K562 (cell line): ENCODE measurements at regions not wholly inside any gene's neighbourhood (a gene's known extent, or its start where the extent isn't known, plus 50 kb on each side); places are given as distances from the start of the nearest gene placed in this dataset.

Experiments
- ATF2 ChIP-seq: sonication (generic); formaldehyde crosslinking; IDR thresholded peaks from 2 replicates; pipeline ENCODE4 v1.8.1; 2022; ENCODE audit warnings: missing genetic modification reagents
- CEBPB ChIP-seq: fragments of 450-650 bp; IDR thresholded peaks from 2 replicates; pipeline ENCODE4 v1.6.1; 2016; ENCODE audit warnings: missing genetic modification characterization, missing compliant biosample characterization
- CTCF ChIP-seq, 3 experiments: IDR thresholded peaks in 2 of 3; conservative IDR thresholded peaks in 1 of 3; 2 replicates each; pipeline ENCODE4 v1.5.1; 2011 to 2012; ENCODE audit warnings: low read length in 3 of 3, mild to moderate bottlenecking in 3 of 3, control low read depth in 2 of 3, improper control_type of control experiment in 1 of 3, inconsistent platforms in 1 of 3, low read depth in 1 of 3, mixed read lengths in 1 of 3, moderate library complexity in 1 of 3; ENCODE audit not compliant: insufficient read depth in 2 of 3
- DDX20 ChIP-seq: fragments of 450-650 bp; IDR thresholded peaks from 2 replicates; pipeline ENCODE4 v1.6.1; 2016; ENCODE audit warnings: missing genetic modification characterization, low read depth, mild to moderate bottlenecking, missing compliant biosample characterization, moderate library complexity
- IRF1 ChIP-seq: sonication (generic); formaldehyde crosslinking; IDR thresholded peaks from 2 replicates; pipeline ENCODE4 v1.8.0; 2022; ENCODE audit warnings: missing genetic modification reagents, mild to moderate bottlenecking, borderline replicate concordance
- POLR2A ChIP-seq: fragments of 450-650 bp; conservative IDR thresholded peaks from 2 replicates; pipeline ENCODE4 v1.6.1; 2016
- ZNF655 ChIP-seq: fragments of 250-450 bp; sonication (Bioruptor Pico); IDR thresholded peaks from 2 replicates; pipeline ENCODE4 v1.5.0; 2021

GRCh38 chr4:125983168-125983567, 668.4 kb downstream of the FAT4 start:
- no peak for TF ChIP-seq DDX20 (tag)
- no peak for TF ChIP-seq CEBPB (tag)
- TF ChIP-seq ATF2 (CRISPR knock-in tag), result no peak
- TF ChIP-seq CTCF (IDR thresholded peaks at IDR 0.05 in 2 of 3, conservative IDR thresholded peaks at IDR 0.05 in 1 of 3; ENCODE audit: insufficient read depth in 2 of 3, low read depth in 1 of 3, low read length in 3 of 3), result no peak
- no peak for TF ChIP-seq IRF1 (CRISPR knock-in tag)
- no peak for TF ChIP-seq POLR2A
- TF ChIP-seq ZNF655 (CRISPR knock-in tag), result no peak
